HG03135 (cell line): ENCODE measurements at regions not wholly inside any gene's neighbourhood (a gene's known extent, or its start where the extent isn't known, plus 50 kb on each side); places are given as distances from the start of the nearest gene placed in this dataset.

Experiments used
- ATAC-seq: cut with Tn5 transposase; IDR thresholded peaks from one replicate; pipeline ENCODE4 v1.9.1; 2021; ENCODE audit warnings: mild to moderate bottlenecking, moderate library complexity; ENCODE audit not compliant: unreplicated experiment

DNA sequence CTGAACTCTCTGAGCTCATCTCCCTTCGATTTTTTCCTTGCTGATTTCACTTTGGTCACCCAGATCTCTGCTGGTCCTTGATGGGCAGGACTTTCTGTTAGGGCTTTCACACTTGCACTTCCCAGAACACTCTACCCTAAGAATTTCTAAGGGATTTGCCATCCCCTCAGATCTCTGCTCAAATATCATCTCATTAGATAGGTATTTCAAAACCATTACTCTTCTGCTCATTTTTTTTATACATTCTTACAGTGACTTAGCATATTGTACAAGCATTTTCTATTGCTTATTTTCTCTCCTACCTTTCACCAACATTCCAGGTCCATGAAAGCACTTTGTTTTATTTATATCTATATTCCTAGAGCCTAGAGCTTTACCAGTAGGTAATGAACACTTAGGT lies 913.3 kb downstream of the PDHA2 start:
- no peak for ATAC-seq

GRCh38 chr4:96755569-96756484 lies 915.9 kb downstream of the PDHA2 start:
- ATAC-seq = no peak

DNA sequence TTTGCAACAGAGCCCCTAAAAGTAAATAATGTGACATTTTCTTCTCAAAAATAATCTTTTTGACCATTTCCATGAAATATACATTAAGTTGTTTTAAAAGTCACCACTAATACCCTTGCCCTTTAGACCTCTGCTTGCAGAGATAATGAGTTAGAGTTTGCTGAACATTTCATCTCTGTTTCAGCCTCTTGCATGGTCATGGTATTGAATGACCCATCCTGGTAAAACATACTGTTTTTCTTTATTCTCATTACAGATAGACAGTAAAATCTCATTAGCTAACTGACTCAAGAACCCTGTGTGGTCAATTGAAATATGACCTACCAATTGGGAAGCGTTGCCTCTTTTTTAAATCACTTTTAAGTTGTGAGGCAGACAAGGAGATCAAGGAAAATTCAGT lies 916.7 kb downstream of the PDHA2 start:
- ATAC-seq = no peak

- ATAC-seq = no peak
These were observed 923.7 kb downstream of the PDHA2 start for GRCh38 chr4:96763546-96763945.

DNA sequence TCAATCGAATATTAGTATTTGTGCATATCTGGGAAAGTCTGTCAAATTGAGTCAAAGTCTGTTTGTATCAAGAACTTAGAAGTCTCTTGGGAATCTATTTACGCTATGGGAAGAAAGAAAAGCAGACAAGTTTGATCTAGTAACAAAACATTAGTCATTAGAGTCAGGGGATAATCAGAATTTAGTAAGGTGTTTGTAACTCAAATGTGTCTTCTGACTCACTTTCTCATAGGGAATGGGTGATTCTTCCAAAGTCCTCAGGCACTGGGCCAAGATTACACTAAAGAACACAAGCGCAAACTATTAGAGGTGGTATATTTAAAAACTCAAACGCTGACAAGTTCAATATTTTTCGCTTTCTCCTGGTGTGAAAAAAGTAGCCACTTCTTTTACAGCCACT lies 926.5 kb downstream of the PDHA2 start:
- no peak for ATAC-seq

DNA sequence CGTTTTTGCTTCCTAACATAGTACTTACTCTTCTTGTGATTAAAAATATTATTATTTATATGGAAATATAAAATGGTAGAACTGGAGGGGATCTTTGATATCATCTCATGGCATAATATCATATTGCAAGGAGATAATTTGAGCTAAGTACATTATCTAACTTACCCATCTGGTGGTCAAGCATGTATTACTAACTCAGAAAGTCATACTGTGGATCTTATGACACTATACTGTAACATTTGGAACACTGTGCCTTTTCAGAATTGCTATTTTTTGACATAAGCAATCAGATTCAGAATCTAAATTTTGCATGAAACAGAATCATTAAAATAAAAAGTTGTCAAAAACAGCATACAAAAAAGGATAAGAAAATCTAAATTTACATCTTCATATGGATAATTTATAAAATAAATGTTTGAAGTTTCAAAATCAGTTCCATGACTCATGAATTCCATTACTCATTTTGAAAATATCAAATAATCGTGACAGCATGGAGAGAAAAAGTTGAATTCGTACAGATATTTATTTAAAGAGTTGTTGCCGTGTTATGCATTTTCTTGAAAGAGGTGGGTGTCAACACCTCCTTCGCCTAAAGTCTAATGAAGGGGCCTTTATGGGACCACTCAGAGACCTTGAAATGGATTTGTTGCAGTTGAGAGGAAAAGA lies 928.1 kb downstream of the PDHA2 start:
- no peak for ATAC-seq

GRCh38 chr4:96775501-96775900 lies 935.6 kb downstream of the PDHA2 start:
- no peak for ATAC-seq

- ATAC-seq = no peak
These were observed 937.1 kb downstream of the PDHA2 start for GRCh38 chr4:96776920-96777527.

- ATAC-seq = no peak
These were observed 944.4 kb downstream of the PDHA2 start for GRCh38 chr4:96784336-96784735.

GRCh38 chr4:96786306-96786705 lies 946.4 kb downstream of the PDHA2 start:
- no peak for ATAC-seq

DNA sequence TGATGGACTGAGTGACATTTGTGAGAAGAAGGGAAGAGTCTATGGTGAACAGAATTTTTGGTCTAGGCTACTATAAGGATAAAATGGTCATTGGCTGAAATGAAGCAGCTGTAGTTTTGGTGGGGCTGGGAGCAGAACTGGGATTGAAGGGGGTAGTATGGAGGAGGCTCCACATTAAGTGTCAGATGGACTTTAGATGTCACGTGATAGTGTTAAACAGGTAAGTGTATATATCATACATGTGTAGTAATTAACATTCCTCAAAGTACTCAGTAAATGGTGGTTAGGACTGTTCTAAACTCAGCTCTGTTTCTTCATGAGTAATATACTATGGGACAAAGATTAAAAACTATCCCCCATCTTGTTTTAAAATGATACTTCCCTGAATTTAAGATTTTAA lies 947.9 kb downstream of the PDHA2 start:
- ATAC-seq = no peak

DNA sequence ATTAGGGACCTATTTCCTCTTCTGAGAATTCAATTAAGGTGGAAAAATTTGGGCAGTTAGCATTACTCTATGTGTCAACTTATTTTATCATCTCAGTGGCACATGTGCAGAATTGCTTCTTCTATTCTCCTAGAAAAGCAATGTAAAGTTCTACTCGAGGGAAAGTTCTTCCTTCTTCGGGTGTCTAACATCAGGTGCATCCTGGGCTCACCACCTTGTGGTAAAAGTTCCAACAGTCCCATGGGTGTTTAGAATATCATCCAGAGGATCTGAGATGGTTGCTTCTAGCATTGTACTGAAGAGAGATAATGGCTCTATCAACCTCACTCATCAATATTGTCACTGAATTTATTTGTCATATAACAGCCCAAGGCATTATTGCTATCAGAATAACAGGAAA lies 969.7 kb downstream of the PDHA2 start:
- no peak for ATAC-seq

DNA sequence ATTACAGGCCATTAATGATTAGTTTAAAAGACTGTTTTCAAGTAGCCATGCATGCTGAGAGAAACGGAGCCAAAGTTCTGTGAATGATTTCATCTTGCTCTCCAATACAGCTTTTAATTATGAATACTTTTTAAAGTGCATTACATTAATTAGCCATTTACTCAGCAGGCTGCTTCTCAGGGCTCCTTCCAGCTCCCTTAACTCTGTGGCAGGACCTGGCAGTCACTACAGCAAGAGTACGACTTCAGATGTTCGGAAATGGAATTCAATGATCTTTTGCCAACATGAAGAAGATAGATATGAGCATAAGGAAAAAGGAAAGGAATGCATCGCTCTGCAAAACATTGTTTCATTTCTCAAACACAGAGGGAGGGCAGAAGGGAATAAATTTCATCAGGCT lies 987.2 kb downstream of the PDHA2 start:
- no peak for ATAC-seq

GRCh38 chr4:96833831-96834230 lies 993.9 kb downstream of the PDHA2 start:
- no peak for ATAC-seq

GRCh38 chr4:96835991-96836390 lies 996.1 kb downstream of the PDHA2 start:
- ATAC-seq = no peak

DNA sequence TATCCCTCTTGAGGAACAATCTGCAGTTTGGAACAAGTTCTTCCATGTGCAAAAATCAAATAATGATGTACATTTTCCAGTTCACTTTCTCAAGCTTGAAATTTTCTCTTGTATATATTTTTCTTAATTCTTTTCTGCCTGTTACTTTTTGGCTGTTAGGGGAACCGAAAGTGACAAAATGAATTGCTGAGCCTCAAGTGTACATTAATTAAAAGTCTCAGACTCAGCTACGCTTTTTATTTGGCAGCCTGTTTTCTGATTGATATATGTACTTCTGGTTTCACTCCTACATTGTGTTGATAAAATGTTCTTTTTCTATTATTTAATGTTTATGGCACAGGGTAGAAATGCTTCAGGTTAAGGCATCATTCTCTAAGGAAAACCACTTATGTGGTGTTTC lies 999.5 kb downstream of the PDHA2 start:
- ATAC-seq = no peak

DNA sequence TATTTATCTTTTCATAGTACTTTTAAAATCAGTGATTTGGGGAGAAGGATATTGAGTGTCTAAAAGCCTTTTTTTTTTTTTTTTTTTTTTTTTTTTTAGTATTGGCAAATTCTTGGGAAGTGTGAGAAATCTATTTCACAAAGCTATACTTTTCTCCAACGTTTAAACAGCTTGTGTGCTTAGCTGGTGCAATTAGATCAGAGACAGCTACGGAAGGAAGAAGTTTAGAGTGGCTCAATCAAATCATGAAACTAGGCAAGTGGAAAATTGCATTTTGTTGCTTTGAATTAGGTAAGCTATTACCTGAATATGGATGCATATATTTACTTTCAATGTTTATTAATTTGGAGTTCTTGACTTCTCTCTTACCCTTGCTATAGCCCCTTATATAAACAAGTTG lies 1001.9 kb downstream of the PDHA2 start:
- ATAC-seq = no peak

DNA sequence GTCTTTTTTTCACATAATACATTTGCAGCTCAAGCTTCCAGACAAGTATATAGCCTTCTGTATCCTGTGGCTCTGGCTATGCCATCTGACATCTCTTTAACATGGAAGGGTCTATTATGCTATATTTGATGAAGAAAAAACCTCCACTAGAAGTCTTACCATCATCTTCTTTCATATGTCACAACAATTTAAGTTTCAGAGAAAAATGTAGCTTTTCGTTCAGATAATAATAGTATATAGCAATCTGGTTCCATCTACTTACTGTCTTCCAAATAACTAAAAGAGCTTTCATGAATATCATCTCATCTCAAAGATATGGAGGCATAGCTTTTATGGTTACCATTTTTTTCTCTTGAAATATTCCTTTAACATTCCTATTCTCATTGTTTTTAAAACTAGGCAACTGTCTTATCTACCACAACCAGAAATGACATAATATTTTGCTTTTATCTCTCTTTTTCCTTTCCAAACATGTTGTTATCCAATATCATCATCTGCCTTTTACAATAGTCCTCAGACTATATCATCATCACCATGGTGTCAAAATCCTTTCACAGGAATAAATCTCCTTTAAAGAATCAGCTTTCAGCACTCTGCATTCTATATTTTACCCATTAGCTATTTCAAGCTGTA lies 1005.1 kb downstream of the PDHA2 start:
- no peak for ATAC-seq

GRCh38 chr4:96845819-96846218 lies 1005.9 kb downstream of the PDHA2 start:
- no peak for ATAC-seq

- no peak for ATAC-seq
These were observed 1034.8 kb downstream of the PDHA2 start for GRCh38 chr4:96874657-96875056.

DNA sequence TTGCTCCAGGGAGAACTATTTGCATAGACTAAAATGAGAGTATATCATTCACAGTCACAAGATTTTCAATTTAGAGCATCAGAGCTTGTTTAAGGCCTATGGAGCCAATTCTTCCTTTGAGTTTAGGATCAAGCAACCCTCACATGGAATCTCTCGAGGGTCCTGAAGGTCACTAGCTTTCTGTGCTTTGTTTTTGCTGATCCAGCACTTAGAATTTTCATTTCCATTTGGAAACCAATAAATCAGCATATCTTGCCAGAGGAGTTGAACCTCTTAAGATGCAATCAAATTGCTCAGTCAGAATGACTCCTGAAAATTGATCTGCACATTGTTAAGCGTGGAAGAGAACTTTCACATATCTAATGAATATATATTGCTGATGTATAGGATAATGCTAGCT lies 1039.6 kb downstream of the PDHA2 start:
- no peak for ATAC-seq
